ENCODE measurements at regions not wholly inside any gene's neighbourhood (a gene's known extent, or its start where the extent isn't known, plus 50 kb on each side); places are given as distances from the start of the nearest gene placed in this dataset.
"Not testable (repeated sequence)": the region's sequence is repeated elsewhere in the genome, so short reads cannot be mapped to it uniquely, and the experiment has no call there.

DNA sequence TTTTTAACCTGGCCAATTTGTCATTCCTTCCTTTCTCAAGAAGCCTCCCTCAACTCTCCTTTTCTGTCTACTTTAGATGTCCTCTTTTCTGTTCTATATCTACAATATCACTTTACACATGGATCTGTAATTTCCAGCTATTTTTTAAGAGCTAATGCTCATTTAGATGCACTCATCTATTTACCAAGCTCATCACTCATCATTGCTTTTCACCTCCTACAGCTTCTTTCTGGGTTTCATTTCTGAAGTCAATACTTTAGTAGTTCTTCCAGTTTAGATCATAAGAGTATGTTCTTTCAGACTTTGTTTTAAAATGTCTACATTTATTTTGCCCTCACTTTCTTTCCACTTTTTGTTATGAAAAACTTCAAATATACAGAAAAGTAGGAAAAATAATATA is 466.9 kb downstream of the MID1IP1 start:
- FAIRE-seq (no peak), DNase-seq (ENCODE audit: low read depth, low spot score) (no peak)
- Histone ChIP-seq H3K79me2 (ENCODE audit: control insufficient read depth, insufficient read depth, low read length) (no peaks in the 10 kb centered on the region), H3K9me3 (ENCODE audit: control insufficient read depth, low read depth, low read length) (no peaks in the 10 kb centered on the region), H3K4me1 (ENCODE audit: control insufficient read depth, extremely low read depth, insufficient read depth, low read length) (peaks cover 4% of the 10 kb centered on the region), H2AFZ (ENCODE audit: control insufficient read depth, low read length) (no peak overlapping the region), H3K9me1 (ENCODE audit: control insufficient read depth, extremely low read depth, insufficient read depth, low read length) (no peaks in the 10 kb centered on the region), H4K20me1 (ENCODE audit: control insufficient read depth, extremely low read depth, insufficient read depth, low read length) (no peaks in the 10 kb centered on the region), H3K4me2 (ENCODE audit: control insufficient read depth, extremely low read depth, insufficient read depth, low read depth, low read length) (no peak overlapping the region), H3K9ac (ENCODE audit: control insufficient read depth, extremely low read depth, insufficient read depth, low read length) (no peak overlapping the region), H3K36me3 (ENCODE audit: control insufficient read depth in 2 of 2, extremely low read depth in 1 of 2, insufficient read depth in 2 of 2, low read length in 2 of 2) (no peaks in the 10 kb centered on the region), H3K27ac (ENCODE audit: control insufficient read depth, insufficient read depth, low read length) (no peak overlapping the region), H3K27me3 (ENCODE audit: control insufficient read depth, extremely low read depth, insufficient read depth, low read length) (no peaks in the 10 kb centered on the region), H3K4me3 (ENCODE audit: control insufficient read depth in 2 of 3, extremely low read depth in 1 of 3, insufficient read depth in 2 of 3, low read depth in 1 of 3, low read length in 3 of 3) (no peak overlapping the region)
- TF ChIP-seq, protein P1, sequence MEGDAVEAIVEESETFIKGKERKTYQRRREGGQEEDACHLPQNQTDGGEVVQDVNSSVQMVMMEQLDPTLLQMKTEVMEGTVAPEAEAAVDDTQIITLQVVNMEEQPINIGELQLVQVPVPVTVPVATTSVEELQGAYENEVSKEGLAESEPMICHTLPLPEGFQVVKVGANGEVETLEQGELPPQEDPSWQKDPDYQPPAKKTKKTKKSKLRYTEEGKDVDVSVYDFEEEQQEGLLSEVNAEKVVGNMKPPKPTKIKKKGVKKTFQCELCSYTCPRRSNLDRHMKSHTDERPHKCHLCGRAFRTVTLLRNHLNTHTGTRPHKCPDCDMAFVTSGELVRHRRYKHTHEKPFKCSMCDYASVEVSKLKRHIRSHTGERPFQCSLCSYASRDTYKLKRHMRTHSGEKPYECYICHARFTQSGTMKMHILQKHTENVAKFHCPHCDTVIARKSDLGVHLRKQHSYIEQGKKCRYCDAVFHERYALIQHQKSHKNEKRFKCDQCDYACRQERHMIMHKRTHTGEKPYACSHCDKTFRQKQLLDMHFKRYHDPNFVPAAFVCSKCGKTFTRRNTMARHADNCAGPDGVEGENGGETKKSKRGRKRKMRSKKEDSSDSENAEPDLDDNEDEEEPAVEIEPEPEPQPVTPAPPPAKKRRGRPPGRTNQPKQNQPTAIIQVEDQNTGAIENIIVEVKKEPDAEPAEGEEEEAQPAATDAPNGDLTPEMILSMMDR (optimal IDR thresholded peaks at IDR 0.05 in 1 of 3, IDR thresholded peaks at IDR 0.05 in 1 of 3, conservative IDR thresholded peaks at IDR 0.05 in 1 of 3; ENCODE audit: extremely low read depth in 1 of 3, insufficient read depth in 2 of 3, low read length in 3 of 3): no peak
- no peak for TF ChIP-seq EZH2 (IDR thresholded peaks at IDR 0.05; ENCODE audit: low read length)
- dilution Hi-C loops (cut with MboI; ENCODE audit: extremely low pct_ligation_motif_present, low sequenced_read_pairs): no loop called here

DNA sequence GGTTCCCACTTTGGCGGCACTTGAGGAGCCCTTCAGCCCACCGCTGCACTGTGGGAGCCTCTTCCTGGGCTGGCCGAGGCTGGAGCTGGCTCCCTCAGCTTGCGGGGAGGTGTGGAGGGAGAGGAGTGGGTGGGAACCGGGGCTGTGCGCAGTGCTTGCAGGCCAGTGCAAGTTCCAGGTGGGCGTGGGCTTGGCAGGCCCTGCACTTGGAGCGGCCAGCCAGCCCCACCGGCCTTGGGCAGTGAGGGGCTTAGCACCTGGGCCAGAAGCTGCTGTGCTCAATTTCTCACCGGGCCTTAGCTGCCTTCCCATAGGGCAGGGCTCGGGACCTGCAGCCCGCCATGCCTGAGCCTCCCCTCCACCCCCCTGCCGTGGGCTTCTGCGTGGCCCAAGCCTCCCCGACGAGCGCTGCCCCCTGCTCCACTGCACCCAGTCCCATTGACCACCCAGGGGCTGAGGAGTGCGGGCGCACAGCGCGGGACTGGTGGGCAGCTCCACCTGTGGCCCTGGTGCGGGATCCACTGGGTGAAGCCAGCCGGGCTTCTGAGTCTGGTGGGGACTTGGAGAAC is 474.3 kb downstream of the MID1IP1 start:
- DNase-seq (ENCODE audit: low read depth, low spot score): no peak
- Histone ChIP-seq H3K9me1 (ENCODE audit: control insufficient read depth, extremely low read depth, insufficient read depth, low read length) (no peaks in the 10 kb centered on the region), H3K27ac (ENCODE audit: control insufficient read depth, insufficient read depth, low read length) (no peak overlapping the region), H3K9me3 (ENCODE audit: control insufficient read depth, low read depth, low read length) (no peaks in the 10 kb centered on the region), H3K4me3 (ENCODE audit: control insufficient read depth in 2 of 3, extremely low read depth in 1 of 3, insufficient read depth in 2 of 3, low read depth in 1 of 3, low read length in 3 of 3) (no peak overlapping the region), H3K4me2 (ENCODE audit: control insufficient read depth, extremely low read depth, insufficient read depth, low read depth, low read length) (no peak overlapping the region), H2AFZ (ENCODE audit: control insufficient read depth, low read length) (no peak overlapping the region), H3K27me3 (ENCODE audit: control insufficient read depth, extremely low read depth, insufficient read depth, low read length) (no peaks in the 10 kb centered on the region), H3K36me3 (ENCODE audit: control insufficient read depth in 2 of 2, extremely low read depth in 1 of 2, insufficient read depth in 2 of 2, low read length in 2 of 2) (no peaks in the 10 kb centered on the region), H3K4me1 (ENCODE audit: control insufficient read depth, extremely low read depth, insufficient read depth, low read length) (no peaks in the 10 kb centered on the region), H3K9ac (ENCODE audit: control insufficient read depth, extremely low read depth, insufficient read depth, low read length) (no peak overlapping the region), H3K79me2 (ENCODE audit: control insufficient read depth, insufficient read depth, low read length) (no peaks in the 10 kb centered on the region), H4K20me1 (ENCODE audit: control insufficient read depth, extremely low read depth, insufficient read depth, low read length) (no peaks in the 10 kb centered on the region)
- no peak for TF ChIP-seq EZH2 (IDR thresholded peaks at IDR 0.05; ENCODE audit: low read length)
- TF ChIP-seq, protein P1 (optimal IDR thresholded peaks at IDR 0.05 in 1 of 3, IDR thresholded peaks at IDR 0.05 in 1 of 3, conservative IDR thresholded peaks at IDR 0.05 in 1 of 3; ENCODE audit: extremely low read depth in 1 of 3, insufficient read depth in 2 of 3, low read length in 3 of 3): no peak
- dilution Hi-C loops (cut with MboI; ENCODE audit: extremely low pct_ligation_motif_present, low sequenced_read_pairs): no loop called here
- no peak for FAIRE-seq

DNA sequence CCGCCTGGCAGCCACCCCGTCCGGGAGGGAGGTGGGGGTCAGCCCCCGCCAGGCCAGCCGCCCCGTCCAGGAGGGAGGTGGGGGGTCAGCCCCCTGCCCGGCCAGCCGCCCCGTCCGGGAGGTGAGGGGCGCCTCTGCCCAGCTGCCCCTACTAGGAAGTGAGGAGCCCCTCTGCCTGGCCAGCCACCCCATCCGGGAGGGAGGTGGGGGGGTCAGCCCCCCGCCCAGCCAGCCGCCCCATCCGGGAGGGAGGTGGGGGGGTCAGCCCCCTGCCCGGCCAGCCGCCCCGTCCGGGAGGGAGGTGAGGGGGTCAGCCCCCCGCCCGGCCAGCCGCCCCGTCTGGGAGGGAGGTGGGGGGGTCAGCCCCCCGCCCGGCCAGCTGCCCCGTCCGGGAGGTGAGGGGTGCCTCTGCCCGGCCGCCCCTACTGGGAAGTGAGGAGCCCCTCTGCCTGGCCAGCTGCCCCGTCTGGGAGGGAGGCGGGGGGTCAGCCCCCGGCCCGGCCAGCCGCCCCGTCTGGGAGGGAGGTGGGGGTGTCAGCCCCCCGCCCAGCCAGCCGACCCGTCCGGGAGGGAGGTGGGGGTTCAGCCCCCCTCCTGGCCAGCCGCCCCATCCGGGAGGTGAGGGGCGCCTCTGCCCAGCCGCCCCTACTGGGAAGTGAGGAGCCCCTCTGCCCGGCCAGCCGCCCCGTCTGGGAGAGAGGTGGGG is 476.6 kb downstream of the MID1IP1 start:
- DNase-seq (ENCODE audit: low read depth, low spot score); H3K9me1 ChIP-seq (ENCODE audit: control insufficient read depth, extremely low read depth, insufficient read depth, low read length); H3K36me3 ChIP-seq (ENCODE audit: control insufficient read depth in 2 of 2, extremely low read depth in 1 of 2, insufficient read depth in 2 of 2, low read length in 2 of 2); H3K4me2 ChIP-seq (ENCODE audit: control insufficient read depth, extremely low read depth, insufficient read depth, low read depth, low read length); H3K9me3 ChIP-seq (ENCODE audit: control insufficient read depth, low read depth, low read length); dilution Hi-C loops (cut with MboI; ENCODE audit: extremely low pct_ligation_motif_present, low sequenced_read_pairs); H2AFZ ChIP-seq (ENCODE audit: control insufficient read depth, low read length); H3K27me3 ChIP-seq (ENCODE audit: control insufficient read depth, extremely low read depth, insufficient read depth, low read length); FAIRE-seq; H3K4me1 ChIP-seq (ENCODE audit: control insufficient read depth, extremely low read depth, insufficient read depth, low read length); H4K20me1 ChIP-seq (ENCODE audit: control insufficient read depth, extremely low read depth, insufficient read depth, low read length); H3K4me3 ChIP-seq (ENCODE audit: control insufficient read depth in 2 of 3, extremely low read depth in 1 of 3, insufficient read depth in 2 of 3, low read depth in 1 of 3, low read length in 3 of 3); H3K27ac ChIP-seq (ENCODE audit: control insufficient read depth, insufficient read depth, low read length); H3K9ac ChIP-seq (ENCODE audit: control insufficient read depth, extremely low read depth, insufficient read depth, low read length); H3K79me2 ChIP-seq (ENCODE audit: control insufficient read depth, insufficient read depth, low read length): not testable (repeated sequence)

Data from keratinocyte (primary cell).